Caco-2 (cell line): ENCODE measurements at regions not wholly inside any gene's neighbourhood (a gene's known extent, or its start where the extent isn't known, plus 50 kb on each side); places are given as distances from the start of the nearest gene placed in this dataset.
A peak's percentile ranks its signal among the peaks of the same experiment; 100 is the strongest.
"Not testable (repeated sequence)": the region's sequence is repeated elsewhere in the genome, so short reads cannot be mapped to it uniquely, and the experiment has no call there.

ENCODE experiments used
- BruUV-seq: library from RNA; stranded (reverse); fragments of 400-500 nt; replicated peaks from 2 replicates; lab custom pipeline; 2021; lab: Mats Ljungman, UMichigan
- CTCF ChIA-PET: fragments of 300-600 bp; sonication (Branson Sonifier 250); formaldehyde crosslinking; loops from one replicate; lab custom pipeline; 2022; ENCODE audit warnings: antibody characterized with exemption; lab: Charles Lee
- POLR2A ChIA-PET: fragments of 300-600 bp; sonication (Branson Sonifier 250); formaldehyde crosslinking; loops from one replicate; lab custom pipeline; 2022; ENCODE audit warnings: antibody characterized with exemption; lab: Charles Lee
- DNase-seq, 2 experiments: peaks; one replicate each; pipeline versions ENCODE4 v3.0.0 to v3.0.0-alpha.2; 2020 to 2022
- H3K27me3 ChIP-seq: replicated peaks from 2 replicates; pipeline ENCODE4 v1.6.0; 2011; ENCODE audit warnings: low read length; ENCODE audit not compliant: control insufficient read depth, insufficient read depth
- H3K36me3 ChIP-seq: 2 replicates; pipeline ENCODE4 v1.5.1; 2011; ENCODE audit warnings: low read length; ENCODE audit not compliant: control insufficient read depth, insufficient read depth
- H3K4me1 ChIP-seq: fragments of 250-450 bp; sonication (Bioruptor Pico); 2 replicates; pipeline ENCODE4 v1.5.1; 2020; ENCODE audit warnings: mild to moderate bottlenecking
- H3K4me3 ChIP-seq: 2 replicates; pipeline ENCODE4 v1.5.1; 2011; ENCODE audit warnings: low read depth, mild to moderate bottlenecking, control low read depth, low read length
- H3K9me3 ChIP-seq: fragments of 250-450 bp; sonication (Bioruptor Pico); 2 replicates; pipeline ENCODE4 v1.5.1; 2020; ENCODE audit warnings: mild to moderate bottlenecking, moderate library complexity
- H3K27ac Mint-ChIP-seq: one replicate; pipeline ENCODE4 v1.8.0; 2022; ENCODE audit warnings: mixed read lengths; ENCODE audit not compliant: unreplicated experiment
- H3K27me3 Mint-ChIP-seq: one replicate; pipeline ENCODE4 v1.8.0; 2022; ENCODE audit warnings: mixed read lengths; ENCODE audit not compliant: insufficient read depth, unreplicated experiment
- H3K36me3 Mint-ChIP-seq: one replicate; pipeline ENCODE4 v1.8.0; 2022; ENCODE audit warnings: mild to moderate bottlenecking, mixed read lengths; ENCODE audit not compliant: insufficient read depth, unreplicated experiment
- H3K4me1 Mint-ChIP-seq: one replicate; pipeline ENCODE4 v1.8.0; 2022; ENCODE audit warnings: low read depth, mixed read lengths; ENCODE audit not compliant: unreplicated experiment
- H3K4me3 Mint-ChIP-seq: one replicate; pipeline ENCODE4 v1.8.0; 2022; ENCODE audit warnings: mild to moderate bottlenecking, moderate library complexity, mixed read lengths; ENCODE audit not compliant: unreplicated experiment
- H3K9me3 Mint-ChIP-seq: one replicate; pipeline ENCODE4 v1.8.0; 2022; ENCODE audit warnings: mixed read lengths; ENCODE audit not compliant: unreplicated experiment
- CTCF ChIP-seq, 2 experiments: fragments of 200-600 bp in 1 of 2; IDR thresholded peaks; 1 replicate in 1 of 2; 2 replicates in 1 of 2; pipeline versions ENCODE4 v1.5.1 to v1.8.0; 2011 to 2022; ENCODE audit warnings: antibody characterized with exemption in 1 of 2, control low read depth in 1 of 2, inconsistent platforms in 1 of 2, low read depth in 1 of 2, low read length in 1 of 2, mild to moderate bottlenecking in 1 of 2, moderate library complexity in 1 of 2; ENCODE audit not compliant: insufficient read depth in 1 of 2, severe bottlenecking in 1 of 2, unreplicated experiment in 1 of 2
- intact Hi-C: fragments of 100-400 bp; cut with micrococcal nuclease; formaldehyde crosslinking; loops from one replicate; pipeline ENCODE4 v1.10.0; 2022; ENCODE audit not compliant: unreplicated experiment

DNA sequence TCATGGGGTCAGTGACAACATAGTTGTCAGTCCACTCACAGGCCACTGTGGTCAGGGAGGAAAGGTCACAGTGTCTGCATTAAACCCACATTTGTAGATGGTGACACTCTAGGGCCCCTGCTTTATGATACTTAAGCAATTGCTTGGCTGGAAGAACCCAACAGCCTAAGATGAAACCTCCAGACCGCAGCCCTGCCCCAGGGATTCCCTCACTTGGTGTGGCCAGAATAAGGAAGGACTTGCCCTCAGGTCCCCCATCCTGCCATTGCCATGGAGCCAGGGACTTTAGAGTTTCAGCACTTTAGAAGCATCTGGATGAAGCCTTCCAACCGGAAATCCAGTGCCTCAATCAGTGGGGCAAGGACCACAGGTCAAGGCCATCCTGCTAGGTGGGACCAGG is 63.9 kb upstream of the LAPTM4A start:
- BruUV-seq = no TSS peak
- Histone ChIP-seq H3K4me3 (no peak overlapping the region), H3K36me3 (no peaks in the 10 kb centered on the region), H3K4me1 (peaks cover 29% of the 10 kb centered on the region), H3K9me3 (no peaks in the 10 kb centered on the region), H3K27me3 (no peaks in the 10 kb centered on the region)
- CTCF ChIA-PET = interaction anchor here (0.5 to 1.0 kb wide), 2 partner anchors 160 to 166 kb away, joined by 3 read pairs; no protein-coding TSS in a partner anchor
- no peak for TF ChIP-seq CTCF (IDR thresholded peaks at IDR 0.05; ENCODE audit: insufficient read depth in 1 of 2, low read depth in 1 of 2, low read length in 1 of 2, severe bottlenecking in 1 of 2, unreplicated experiment in 1 of 2)
- no peaks in the 10 kb centered on the region for H3K36me3 Mint-ChIP-seq
- no peak overlapping the region for H3K4me3 Mint-ChIP-seq
- intact Hi-C loops = no loop called here
- no peak for DNase-seq
- no peak overlapping the region for H3K27ac Mint-ChIP-seq
- POLR2A ChIA-PET = no interaction called here
- peaks cover 19% of the 10 kb centered on the region for H3K4me1 Mint-ChIP-seq
- H3K9me3 Mint-ChIP-seq = no peaks in the 10 kb centered on the region
- H3K27me3 Mint-ChIP-seq = no peaks in the 10 kb centered on the region

DNA sequence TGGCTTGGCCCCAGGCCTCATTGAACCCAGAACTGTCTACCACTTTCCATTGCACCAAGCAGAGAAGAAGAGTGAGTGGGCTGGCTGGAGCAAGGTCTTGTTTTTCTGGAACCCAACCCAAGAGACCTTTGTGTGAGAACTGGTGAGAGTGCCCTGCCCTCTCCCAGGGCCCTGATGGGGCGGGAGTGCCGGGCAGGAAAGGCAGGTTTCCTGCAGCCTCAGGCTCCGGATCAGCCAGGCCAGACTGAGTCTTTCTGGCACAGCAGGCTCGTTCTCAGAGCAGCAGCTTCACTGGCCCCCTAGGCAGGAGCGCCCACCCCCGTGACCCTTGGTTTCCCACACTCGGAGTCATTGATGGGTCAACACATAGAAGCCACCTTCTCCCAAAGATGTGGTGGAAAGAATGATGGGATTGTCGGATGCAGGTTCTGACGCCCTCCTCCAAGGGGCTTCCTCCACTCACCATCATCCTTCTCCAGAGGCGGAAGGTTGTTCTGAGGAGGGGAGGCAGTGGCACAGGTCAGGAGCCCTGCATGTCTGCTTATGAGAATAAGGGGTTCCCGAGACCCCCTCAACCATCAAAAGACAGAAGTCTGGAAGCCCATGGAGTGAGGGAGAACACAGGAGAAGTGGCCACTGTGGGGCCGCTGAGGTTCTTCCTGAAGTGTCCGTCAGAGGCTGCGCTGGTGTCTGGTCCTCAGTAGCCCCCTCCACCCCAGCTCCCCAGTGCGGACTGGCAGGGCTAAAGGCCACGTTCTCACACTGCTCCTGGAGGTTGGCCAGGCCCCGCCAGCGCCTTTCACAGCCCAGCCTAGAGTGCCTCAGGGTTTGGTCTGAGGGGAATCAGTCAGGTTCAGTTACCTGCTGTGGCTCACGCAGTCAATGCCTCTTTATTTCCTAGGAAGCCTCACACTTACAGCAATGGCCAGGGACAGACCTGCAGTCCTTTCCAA is 62.8 kb upstream of the LAPTM4A start:
- no peaks in the 10 kb centered on the region for H3K27me3 ChIP-seq
- intact Hi-C loops = no loop called here
- H3K4me3 Mint-ChIP-seq = no peak overlapping the region
- TF ChIP-seq CTCF (IDR thresholded peaks at IDR 0.05; ENCODE audit: insufficient read depth in 1 of 2, low read depth in 1 of 2, low read length in 1 of 2, severe bottlenecking in 1 of 2, unreplicated experiment in 1 of 2) = no peak
- no TSS peak for BruUV-seq
- no peaks in the 10 kb centered on the region for H3K9me3 Mint-ChIP-seq
- H3K36me3 ChIP-seq = no peaks in the 10 kb centered on the region
- peaks cover 21% of the 10 kb centered on the region for H3K4me1 Mint-ChIP-seq
- peaks cover 32% of the 10 kb centered on the region for H3K4me1 ChIP-seq
- CTCF ChIA-PET = no interaction called here
- no peaks in the 10 kb centered on the region for H3K27me3 Mint-ChIP-seq
- no peak overlapping the region for H3K4me3 ChIP-seq
- POLR2A ChIA-PET = no interaction called here
- no peak for DNase-seq
- H3K9me3 ChIP-seq = no peaks in the 10 kb centered on the region
- H3K27ac Mint-ChIP-seq = no peak overlapping the region
- H3K36me3 Mint-ChIP-seq = no peaks in the 10 kb centered on the region

DNA sequence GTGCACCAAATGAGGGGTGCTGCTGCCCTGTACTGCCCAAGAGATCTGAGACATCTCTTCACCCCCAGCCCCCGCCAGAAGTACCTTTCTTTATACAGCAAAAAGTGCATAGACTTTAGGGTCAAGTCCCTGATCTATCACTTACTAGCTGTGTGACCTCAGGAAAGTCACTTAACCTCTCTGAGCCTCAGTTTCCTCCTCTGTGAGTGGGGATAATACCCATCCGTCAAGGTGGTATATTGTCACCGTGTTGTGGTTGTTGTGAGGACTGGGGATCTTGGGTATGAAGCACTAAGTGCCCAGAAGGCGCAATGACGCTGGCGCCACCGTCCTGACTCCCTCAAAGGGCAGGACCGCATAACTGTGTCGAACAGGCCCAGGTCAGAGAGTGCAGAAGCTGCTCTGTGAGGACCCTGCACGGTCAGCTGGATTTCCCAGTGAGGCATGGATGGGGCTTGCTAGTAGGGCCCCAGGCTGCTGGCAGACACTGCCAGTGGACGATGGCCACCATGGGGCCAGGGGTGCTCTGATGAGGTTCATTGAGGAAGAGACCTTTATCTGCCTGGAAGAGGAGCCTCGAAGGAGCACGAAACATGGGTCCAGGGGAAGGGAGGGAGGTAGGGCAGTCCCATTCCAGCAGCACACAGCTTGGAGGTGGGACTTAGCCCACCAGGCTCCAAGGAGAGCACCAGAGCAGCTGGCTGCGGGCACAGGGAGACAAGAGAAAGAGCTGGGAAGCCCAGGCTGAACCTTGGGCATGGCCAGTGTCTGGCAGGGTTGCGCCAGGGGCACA is 61.8 kb upstream of the LAPTM4A start:
- peak overlapping the region; percentile 41 for H3K27ac Mint-ChIP-seq
- H3K4me1 Mint-ChIP-seq = peaks cover 32% of the 10 kb centered on the region
- no peaks in the 10 kb centered on the region for H3K27me3 ChIP-seq
- H3K4me3 ChIP-seq = no peak overlapping the region
- BruUV-seq = no TSS peak
- CTCF ChIA-PET = no interaction called here
- intact Hi-C loops = no loop called here
- POLR2A ChIA-PET = no interaction called here
- H3K9me3 ChIP-seq = no peaks in the 10 kb centered on the region
- peaks cover 38% of the 10 kb centered on the region for H3K4me1 ChIP-seq
- no peak overlapping the region for H3K4me3 Mint-ChIP-seq
- no peaks in the 10 kb centered on the region for H3K36me3 ChIP-seq
- TF ChIP-seq CTCF (IDR thresholded peaks at IDR 0.05; ENCODE audit: insufficient read depth in 1 of 2, low read depth in 1 of 2, low read length in 1 of 2, severe bottlenecking in 1 of 2, unreplicated experiment in 1 of 2) = no peak
- DNase-seq = no peak
- H3K36me3 Mint-ChIP-seq = peaks cover 4% of the 10 kb centered on the region
- no peaks in the 10 kb centered on the region for H3K27me3 Mint-ChIP-seq
- no peaks in the 10 kb centered on the region for H3K9me3 Mint-ChIP-seq

DNA sequence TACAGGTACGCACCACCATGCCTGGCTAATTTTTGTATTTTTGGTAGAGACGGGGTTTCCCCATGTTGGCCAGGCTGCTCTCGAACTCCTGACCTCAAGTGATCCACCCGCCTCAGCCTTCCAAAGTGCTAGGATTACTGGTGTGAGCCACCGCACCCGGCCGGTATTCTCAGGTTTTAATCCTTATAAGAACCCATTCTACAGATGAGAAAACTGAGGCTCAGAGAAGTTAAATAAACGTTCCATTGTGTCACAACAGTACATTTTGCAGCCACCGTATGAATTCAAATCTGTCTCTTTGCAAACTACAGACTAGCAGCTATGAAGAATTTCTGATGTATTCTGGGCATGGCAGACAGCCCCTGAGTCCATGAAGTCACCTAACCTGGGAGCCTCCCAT is 60.9 kb upstream of the LAPTM4A start:
- H3K4me1 ChIP-seq = peaks cover 41% of the 10 kb centered on the region
- CTCF ChIA-PET = not testable (repeated sequence)

More for the DNA sequence above, 60.9 kb upstream of the LAPTM4A start:
- H3K9me3 ChIP-seq, H3K36me3 ChIP-seq, H3K27ac Mint-ChIP-seq, H3K4me3 Mint-ChIP-seq, H3K27me3 ChIP-seq, POLR2A ChIA-PET, DNase-seq, H3K4me3 ChIP-seq, intact Hi-C loops, H3K9me3 Mint-ChIP-seq, BruUV-seq, H3K27me3 Mint-ChIP-seq, H3K36me3 Mint-ChIP-seq: not testable (repeated sequence)
- H3K4me1 Mint-ChIP-seq = peaks cover 38% of the 10 kb centered on the region
